Cardiac fibroblast (primary cell): ENCODE measurements at regions not wholly inside any gene's neighbourhood (a gene's known extent, or its start where the extent isn't known, plus 50 kb on each side); places are given as distances from the start of the nearest gene placed in this dataset.

Experiments used
- DNase-seq, 2 donors: peaks; one replicate each; pipeline versions ENCODE4 v3.0.0 to v3.0.0-alpha.2; 2010; ENCODE audit warnings: low read depth in 2 of 2
- H3K4me3 ChIP-seq, 2 donors: replicated peaks in 1 of 2; 1 replicate in 1 of 2; 2 replicates in 1 of 2; pipeline ENCODE4 v1.5.1; 2011; ENCODE audit warnings: low read depth in 2 of 2, low read length in 2 of 2, mild to moderate bottlenecking in 2 of 2, moderate library complexity in 1 of 2
- CTCF ChIP-seq: IDR thresholded peaks from one replicate; pipeline ENCODE4 v1.5.1; 2011; ENCODE audit warnings: low read depth, mild to moderate bottlenecking, low read length, inconsistent platforms

GRCh38 chr4:180437601-180438000 is 1805.6 kb upstream of the TENM3 start:
- no peak for DNase-seq
- no peak overlapping the region for H3K4me3 ChIP-seq
- no peak for TF ChIP-seq CTCF

GRCh38 chr4:180448306-180448705 is 1794.9 kb upstream of the TENM3 start:
- DNase-seq, result no peak
- TF ChIP-seq CTCF, result no peak
- H3K4me3 ChIP-seq, result no peak overlapping the region

DNA sequence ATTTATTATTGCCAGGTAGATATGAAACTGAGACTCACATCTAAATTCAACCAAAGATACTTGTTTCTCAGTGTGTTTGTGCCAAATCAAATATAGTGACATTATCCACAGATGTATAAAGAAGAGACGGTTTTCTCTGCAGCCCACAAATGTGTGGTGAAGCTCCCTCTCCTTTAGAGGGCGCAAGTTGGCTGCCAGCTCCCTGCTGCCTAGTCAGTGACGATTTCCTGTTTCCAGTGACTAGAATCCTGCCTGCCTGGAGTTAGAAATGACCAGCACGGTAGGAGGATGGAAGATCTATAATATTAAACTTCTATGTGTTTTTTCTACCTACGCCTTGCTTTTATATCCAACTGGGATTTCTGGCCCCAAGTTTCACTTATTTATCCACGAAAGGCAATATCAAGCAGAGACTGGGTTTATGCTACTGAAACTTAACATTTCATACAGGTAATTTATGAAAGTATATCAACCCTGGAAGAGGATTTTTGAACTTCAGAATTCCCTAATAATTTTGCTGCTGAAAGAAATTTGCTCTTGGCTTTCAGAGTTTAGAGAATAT is 1793.7 kb upstream of the TENM3 start:
- no peak overlapping the region for H3K4me3 ChIP-seq
- TF ChIP-seq CTCF, result no peak
- no peak for DNase-seq

DNA sequence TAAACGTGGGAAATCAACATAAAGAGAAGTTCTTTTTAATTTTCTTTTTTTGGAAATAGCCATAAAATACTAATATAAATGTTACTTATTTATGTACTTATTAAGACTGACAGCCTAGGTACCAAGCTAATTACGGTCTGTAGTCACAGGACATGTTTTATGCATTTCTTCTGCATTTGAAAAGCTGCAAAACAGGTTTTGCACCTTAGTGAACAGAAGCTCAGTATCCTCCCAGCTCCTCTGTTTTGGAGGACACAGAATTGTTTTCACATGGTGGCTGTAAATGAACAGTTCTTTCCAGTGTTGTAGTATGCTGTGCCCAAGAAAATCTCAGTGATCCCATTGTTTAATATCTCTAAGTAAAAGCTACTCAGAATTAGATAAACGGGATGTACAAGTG is 1788.0 kb upstream of the TENM3 start:
- TF ChIP-seq CTCF, result no peak
- DNase-seq, result no peak
- no peak overlapping the region for H3K4me3 ChIP-seq

GRCh38 chr4:180456928-180457327 is 1786.3 kb upstream of the TENM3 start:
- DNase-seq, result no peak
- no peak for TF ChIP-seq CTCF
- H3K4me3 ChIP-seq, result no peak overlapping the region

GRCh38 chr4:180462116-180462515 is 1781.1 kb upstream of the TENM3 start:
- TF ChIP-seq CTCF, result no peak
- DNase-seq, result no peak
- H3K4me3 ChIP-seq, result no peak overlapping the region

- no peak overlapping the region for H3K4me3 ChIP-seq
- no peak for TF ChIP-seq CTCF
- no peak for DNase-seq
These were observed 1777.8 kb upstream of the TENM3 start for GRCh38 chr4:180465364-180465763.
